ENCODE measurements at regions not wholly inside any gene's neighbourhood (a gene's known extent, or its start where the extent isn't known, plus 50 kb on each side); places are given as distances from the start of the nearest gene placed in this dataset.

DNA sequence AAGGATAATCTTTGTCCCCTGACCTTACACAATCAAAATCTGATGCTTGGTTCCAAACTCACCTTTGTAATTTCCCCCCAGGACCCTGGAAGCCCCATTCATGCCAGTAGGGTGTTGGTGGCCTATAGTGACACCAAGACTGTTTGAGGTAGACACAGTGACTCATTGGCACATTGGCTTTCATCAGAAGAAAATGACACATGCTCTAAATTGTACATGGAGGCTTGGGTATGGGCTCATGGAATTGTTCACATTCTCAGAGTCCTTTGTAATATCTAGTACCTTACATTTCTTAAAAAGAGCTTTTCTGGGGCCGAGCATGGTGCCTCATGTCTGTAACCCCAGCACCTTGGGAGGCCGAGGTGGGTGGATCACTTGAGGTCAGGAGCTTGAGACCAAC lies 61.2 kb upstream of the LRPPRC start:
- ChIA-PET POLR2A (no interaction called here), RAD21 (ENCODE audit: unreplicated experiment) (no interaction called here), CTCF (interaction anchor here (3.5 kb wide), 1 partner anchor 12 kb away, joined by 14 read pairs; no protein-coding TSS in a partner anchor), SMC1A (ENCODE audit: uncharacterized antibody, unreplicated experiment) (no interaction called here)
- Histone ChIP-seq H2AFZ (ENCODE audit: control insufficient read depth, low read depth, low read length) (no peak overlapping the region), H3K4me1 (ENCODE audit: control insufficient read depth, insufficient read depth, low read length) (no peaks in the 10 kb centered on the region), H3K27me3 (replicated peaks in 1 of 2; ENCODE audit: control insufficient read depth in 2 of 2, insufficient read depth in 2 of 2, low read length in 1 of 2) (no peaks in the 10 kb centered on the region; a peak in 1 of 4 replicates), H3K79me2 (ENCODE audit: control insufficient read depth, insufficient read depth, low read length) (no peaks in the 10 kb centered on the region), H3K9ac (ENCODE audit: control insufficient read depth, insufficient read depth, low read length) (no peak overlapping the region), H3K4me3 (no peak overlapping the region), H3K4me2 (ENCODE audit: control insufficient read depth, insufficient read depth) (no peak overlapping the region), H3K36me3 (ENCODE audit: control insufficient read depth in 2 of 2, insufficient read depth in 2 of 2, low read length in 1 of 2) (no peaks in the 10 kb centered on the region), H3K27ac (ENCODE audit: control insufficient read depth, insufficient read depth) (no peak overlapping the region), H4K20me1 (ENCODE audit: control insufficient read depth, insufficient read depth) (no peaks in the 10 kb centered on the region), H3K9me3 (replicated peaks; ENCODE audit: control insufficient read depth, insufficient read depth, low read length) (no peaks in the 10 kb centered on the region; the same call in 2 of the 3 replicates)
- ATAC-seq = no peak
- in situ Hi-C loops (cut with MboI) (no loop called here), intact Hi-C loops (cut with micrococcal nuclease; ENCODE audit: unreplicated experiment) (no loop called here)
- no peak for DNase-seq (ENCODE audit: low read depth, low spot score)
- BruUV-seq (replicated peaks) = no TSS peak
- no peak for FAIRE-seq
- WGBS (ENCODE audit: insufficient coverage, insufficient replicate concordance, low lambda C conversion rate, missing lambda C conversion rate) = 19% methylated on average over 2 of the region's 2 CpGs
- TF ChIP-seq NKRF (conservative IDR thresholded peaks at IDR 0.05) = no peak
- TF ChIP-seq ASH2L (IDR thresholded peaks at IDR 0.05; ENCODE audit: borderline replicate concordance, low read depth) = no peak
- TF ChIP-seq ZSCAN29 (IDR thresholded peaks at IDR 0.05) = no peak
- no peak for TF ChIP-seq RBBP5 (conservative IDR thresholded peaks at IDR 0.05)
- no peak for TF ChIP-seq ATF2 (IDR thresholded peaks at IDR 0.05; ENCODE audit: low read length)
- TF ChIP-seq ZNF207 (IDR thresholded peaks at IDR 0.05; ENCODE audit: borderline replicate concordance) = no peak
- no peak for TF ChIP-seq CUX1 (IDR thresholded peaks at IDR 0.05; ENCODE audit: insufficient replicate concordance, low read depth, low read length)
- no peak for TF ChIP-seq POU2F2 (IDR thresholded peaks at IDR 0.05; ENCODE audit: borderline replicate concordance, low read depth, low read length)
- TF ChIP-seq NFXL1 (IDR thresholded peaks at IDR 0.05; ENCODE audit: borderline replicate concordance) = no peak
- no peak for TF ChIP-seq SIX5 (IDR thresholded peaks at IDR 0.05; ENCODE audit: low read depth, low read length, severe bottlenecking)
- no peak for TF ChIP-seq ETV6 (conservative IDR thresholded peaks at IDR 0.05 in 1 of 2, IDR thresholded peaks at IDR 0.05 in 1 of 2; ENCODE audit: borderline replicate concordance in 1 of 2, low read depth in 1 of 2)
- TF ChIP-seq POLR2AphosphoS5 (IDR thresholded peaks at IDR 0.05; ENCODE audit: low read length) = no peak
- TF ChIP-seq CREB1 (IDR thresholded peaks at IDR 0.05; ENCODE audit: low read depth) = no peak
